ENCODE measurements at regions not wholly inside any gene's neighbourhood (a gene's known extent, or its start where the extent isn't known, plus 50 kb on each side); places are given as distances from the start of the nearest gene placed in this dataset.
"Not testable (repeated sequence)": the region's sequence is repeated elsewhere in the genome, so short reads cannot be mapped to it uniquely, and the experiment has no call there.

- Mint-ChIP-seq H3K36me3 (ENCODE audit: insufficient read depth) (no peaks in the 10 kb centered on the region), H3K4me3 (ENCODE audit: low read depth) (no peak overlapping the region), H3K27ac (no peak overlapping the region), H3K4me1 (ENCODE audit: low read depth) (peaks cover 11% of the 10 kb centered on the region), H3K9me3 (ENCODE audit: low read depth) (no peaks in the 10 kb centered on the region), H3K27me3 (no peaks in the 10 kb centered on the region)
- TF ChIP-seq CTCF (IDR thresholded peaks at IDR 0.05; ENCODE audit: unreplicated experiment) = no peak
- DNase-seq (ENCODE audit: low spot score, unreplicated experiment) = no peak
These were observed 129.6 kb downstream of the ZNF330 start for GRCh38 chr4:141350122-141350905.

GRCh38 chr4:141352331-141352730, 131.6 kb downstream of the ZNF330 start:
- H3K27ac Mint-ChIP-seq = no peak overlapping the region
- no peaks in the 10 kb centered on the region for H3K36me3 Mint-ChIP-seq (ENCODE audit: insufficient read depth)
- no peak for TF ChIP-seq CTCF (IDR thresholded peaks at IDR 0.05; ENCODE audit: unreplicated experiment)
- no peaks in the 10 kb centered on the region for H3K27me3 Mint-ChIP-seq
- H3K4me3 Mint-ChIP-seq (ENCODE audit: low read depth) = no peak overlapping the region
- H3K4me1 Mint-ChIP-seq (ENCODE audit: low read depth) = peaks cover 8% of the 10 kb centered on the region
- no peaks in the 10 kb centered on the region for H3K9me3 Mint-ChIP-seq (ENCODE audit: low read depth)
- DNase-seq (ENCODE audit: low spot score, unreplicated experiment) = no peak

- Mint-ChIP-seq H3K4me3 (ENCODE audit: low read depth) (no peak overlapping the region), H3K27me3 (no peaks in the 10 kb centered on the region), H3K9me3 (ENCODE audit: low read depth) (no peaks in the 10 kb centered on the region), H3K36me3 (ENCODE audit: insufficient read depth) (no peaks in the 10 kb centered on the region), H3K4me1 (ENCODE audit: low read depth) (peaks cover 8% of the 10 kb centered on the region), H3K27ac (no peak overlapping the region)
- TF ChIP-seq CTCF (IDR thresholded peaks at IDR 0.05; ENCODE audit: unreplicated experiment) = no peak
- no peak for DNase-seq (ENCODE audit: low spot score, unreplicated experiment)
These were observed 132.3 kb downstream of the ZNF330 start for GRCh38 chr4:141352909-141353525.

GRCh38 chr4:141356321-141356962, 135.7 kb downstream of the ZNF330 start:
- Mint-ChIP-seq H3K36me3 (ENCODE audit: insufficient read depth) (peaks cover 2% of the 10 kb centered on the region), H3K27me3 (no peaks in the 10 kb centered on the region), H3K9me3 (ENCODE audit: low read depth) (peaks cover 12% of the 10 kb centered on the region), H3K27ac (no peak overlapping the region), H3K4me1 (ENCODE audit: low read depth) (peaks cover 8% of the 10 kb centered on the region), H3K4me3 (ENCODE audit: low read depth) (no peak overlapping the region)
- no peak for TF ChIP-seq CTCF (IDR thresholded peaks at IDR 0.05; ENCODE audit: unreplicated experiment)
- DNase-seq (ENCODE audit: low spot score, unreplicated experiment) = no peak

- DNase-seq (ENCODE audit: low spot score, unreplicated experiment) = no peak
- no peaks in the 10 kb centered on the region for H3K27me3 Mint-ChIP-seq
- peaks cover 3% of the 10 kb centered on the region for H3K36me3 Mint-ChIP-seq (ENCODE audit: insufficient read depth)
- no peak overlapping the region for H3K4me3 Mint-ChIP-seq (ENCODE audit: low read depth)
- no peak for TF ChIP-seq CTCF (IDR thresholded peaks at IDR 0.05; ENCODE audit: unreplicated experiment)
- H3K27ac Mint-ChIP-seq = no peak overlapping the region
- peaks cover 12% of the 10 kb centered on the region for H3K9me3 Mint-ChIP-seq (ENCODE audit: low read depth)
- peaks cover 8% of the 10 kb centered on the region for H3K4me1 Mint-ChIP-seq (ENCODE audit: low read depth)
These were observed 136.3 kb downstream of the ZNF330 start for GRCh38 chr4:141356963-141357335.

- H3K27me3 Mint-ChIP-seq; H3K36me3 Mint-ChIP-seq (ENCODE audit: insufficient read depth); H3K4me3 Mint-ChIP-seq (ENCODE audit: low read depth); H3K4me1 Mint-ChIP-seq (ENCODE audit: low read depth); DNase-seq (ENCODE audit: low spot score, unreplicated experiment); H3K27ac Mint-ChIP-seq: not testable (repeated sequence)
- H3K9me3 Mint-ChIP-seq (ENCODE audit: low read depth) = peaks cover 25% of the 10 kb centered on the region
These were observed 147.5 kb downstream of the ZNF330 start for GRCh38 chr4:141368241-141368640.

Data from progenitor cell of endocrine pancreas (in vitro differentiated cells).